NCI-H2107 treated with DMSO at 0.1 percent for 48 hours (cell line): ENCODE measurements at regions not wholly inside any gene's neighbourhood (a gene's known extent, or its start where the extent isn't known, plus 50 kb on each side); places are given as distances from the start of the nearest gene placed in this dataset.
"Not testable (repeated sequence)": the region's sequence is repeated elsewhere in the genome, so short reads cannot be mapped to it uniquely, and the experiment has no call there.

Experiments used
- DNase-seq: peaks from one replicate; lab custom pipeline; 2025; ENCODE audit not compliant: unreplicated experiment; lab: John Stamatoyannopoulos, UW

DNA sequence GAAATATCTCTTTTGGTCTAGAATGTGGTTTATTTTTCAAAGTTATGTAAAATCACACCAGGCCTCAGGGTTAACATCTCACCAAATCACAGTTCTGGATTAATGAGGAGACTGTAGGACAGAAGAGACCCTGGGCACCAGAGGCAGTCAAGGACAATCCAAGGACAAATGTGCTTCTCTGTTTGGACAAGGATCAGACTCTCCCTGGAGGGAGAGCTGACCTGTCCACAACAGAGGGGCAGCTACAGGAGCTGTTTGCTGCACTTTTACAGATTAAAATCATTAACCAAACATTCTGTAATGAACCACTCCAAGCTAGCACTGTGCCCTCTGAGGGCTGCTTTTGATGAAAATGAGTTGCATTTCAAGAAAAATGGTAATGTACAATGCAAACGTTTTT lies 690.6 kb upstream of the SLC8A1 start:
- DNase-seq = no peak

DNA sequence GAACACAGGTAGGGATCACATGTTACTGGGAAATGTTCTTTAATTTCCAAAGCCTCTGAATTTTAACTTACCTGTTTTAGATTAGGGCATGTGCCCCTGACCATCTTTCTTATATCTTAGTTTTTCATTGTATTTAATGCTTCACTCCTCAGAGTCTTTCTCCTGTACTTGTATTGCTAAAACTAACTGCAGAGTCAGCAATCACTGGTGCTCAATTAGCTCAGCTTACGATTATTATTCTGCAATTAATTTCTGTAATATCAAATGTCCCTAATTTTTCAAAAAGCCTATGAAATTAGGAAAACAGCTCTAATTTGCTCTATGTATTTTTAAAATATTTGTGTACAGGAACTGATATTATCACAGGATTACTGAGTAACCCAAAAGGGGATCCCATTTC lies 693.2 kb upstream of the SLC8A1 start:
- no peak for DNase-seq

DNA sequence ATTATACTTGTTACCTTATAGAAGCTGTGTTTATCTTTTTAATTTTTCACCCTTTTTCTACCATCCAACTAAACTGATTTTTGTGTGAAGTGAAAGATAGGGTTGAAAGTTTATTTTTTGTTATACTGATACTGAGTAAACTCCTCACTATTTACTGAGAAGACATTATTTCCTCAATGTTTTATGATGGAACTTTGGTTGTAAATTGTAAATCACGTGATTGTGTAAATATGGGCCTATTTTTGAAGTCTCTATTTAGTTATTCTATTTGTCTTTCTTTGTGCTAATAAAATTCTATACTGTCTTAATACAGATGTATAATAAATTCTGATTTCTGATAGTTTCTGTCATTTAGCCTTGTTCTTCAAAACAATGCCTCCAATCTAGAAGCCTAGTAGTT lies 697.2 kb upstream of the SLC8A1 start:
- DNase-seq = no peak

DNA sequence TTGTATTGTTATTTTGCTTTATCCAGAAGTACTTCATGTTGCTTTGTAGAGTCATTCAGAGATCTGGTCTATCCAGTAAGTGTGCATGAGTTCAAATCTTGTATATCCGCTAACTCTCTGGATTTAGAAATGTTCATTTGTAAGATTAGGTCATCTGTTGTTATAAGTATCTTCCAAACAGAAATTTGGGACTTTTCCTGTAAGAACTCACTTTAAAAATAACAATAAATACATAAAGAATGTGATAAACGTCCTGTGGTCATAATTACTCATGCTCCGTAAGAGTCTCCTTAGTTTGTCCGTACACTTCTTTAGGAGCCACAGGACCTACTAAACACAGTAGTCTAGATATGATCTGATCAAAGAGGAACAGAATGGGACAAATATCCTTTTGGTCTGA lies 699.9 kb upstream of the SLC8A1 start:
- DNase-seq = no peak

DNA sequence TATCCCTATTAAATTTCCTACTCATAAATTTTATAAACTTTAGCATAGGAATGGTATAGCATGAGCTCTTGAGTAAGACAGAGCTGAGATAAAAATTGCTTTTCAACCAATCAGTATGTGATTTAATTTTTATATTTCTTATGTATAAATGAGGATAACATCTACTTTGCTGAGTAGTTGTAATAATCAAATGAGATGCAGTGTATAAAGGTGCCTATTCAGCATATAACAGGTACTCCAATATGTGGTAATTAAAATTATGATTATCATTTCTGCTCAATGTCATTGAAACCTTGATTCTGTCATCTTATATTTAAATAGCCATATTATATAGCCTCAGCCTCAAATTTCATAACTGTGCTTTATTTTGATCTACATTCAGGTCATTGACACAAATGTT lies 700.4 kb upstream of the SLC8A1 start:
- no peak for DNase-seq

DNA sequence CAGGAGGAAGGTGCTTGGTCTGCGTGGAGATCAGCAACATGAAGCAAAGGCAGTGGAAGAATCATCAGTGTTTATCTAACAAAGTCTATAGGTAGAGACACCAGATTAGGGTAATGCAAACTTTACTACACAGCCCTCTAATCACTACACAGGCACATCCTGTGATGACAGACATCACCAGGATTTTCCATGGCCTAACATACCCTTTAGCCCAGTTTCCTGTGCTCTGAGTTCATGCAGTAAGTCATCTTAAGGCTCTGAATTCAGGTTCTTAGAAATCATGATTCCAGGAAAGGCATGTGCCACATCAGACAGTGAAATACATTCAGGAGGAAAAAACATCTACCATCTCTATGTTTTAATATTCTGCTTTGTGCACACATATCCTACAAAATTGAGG lies 708.5 kb upstream of the SLC8A1 start:
- no peak for DNase-seq

DNA sequence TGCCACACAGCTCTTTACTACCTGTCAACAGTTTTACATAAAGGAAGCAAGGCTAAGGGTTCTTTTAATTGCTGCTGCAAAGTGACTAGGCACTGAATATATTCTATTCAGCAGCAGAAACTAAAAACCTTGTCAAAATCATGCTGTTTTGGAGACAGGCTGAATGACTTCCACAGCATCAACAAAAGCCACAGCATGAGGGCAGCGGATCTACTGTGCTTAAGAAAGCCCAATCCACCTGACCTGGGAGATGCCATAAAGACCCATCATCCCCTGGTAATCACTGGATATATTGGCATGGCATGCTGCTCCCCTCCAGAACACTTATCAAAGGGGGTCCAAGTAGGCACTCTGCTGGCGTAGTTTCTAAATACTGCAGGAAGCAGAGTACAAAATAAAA lies 715.1 kb upstream of the SLC8A1 start:
- DNase-seq = no peak

DNA sequence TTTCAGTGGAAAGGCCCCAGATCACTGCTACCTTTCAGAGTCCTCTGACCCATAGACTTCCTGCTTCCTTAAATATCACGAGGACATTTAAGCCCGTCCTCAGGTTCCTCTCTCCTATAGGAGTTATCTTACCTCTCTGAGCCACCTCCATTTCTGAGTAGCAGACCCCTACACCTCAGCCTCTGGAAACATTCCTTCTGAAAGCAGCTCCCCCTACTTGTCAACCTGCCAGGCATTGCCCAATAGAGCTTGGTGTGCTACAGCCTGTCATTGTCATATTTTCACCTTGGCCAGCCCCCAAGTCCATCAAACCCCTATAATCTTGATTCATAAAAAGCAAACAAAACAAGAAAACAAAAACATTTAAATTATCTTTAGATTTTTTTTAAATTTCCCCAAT lies 717.9 kb upstream of the SLC8A1 start:
- no peak for DNase-seq

DNA sequence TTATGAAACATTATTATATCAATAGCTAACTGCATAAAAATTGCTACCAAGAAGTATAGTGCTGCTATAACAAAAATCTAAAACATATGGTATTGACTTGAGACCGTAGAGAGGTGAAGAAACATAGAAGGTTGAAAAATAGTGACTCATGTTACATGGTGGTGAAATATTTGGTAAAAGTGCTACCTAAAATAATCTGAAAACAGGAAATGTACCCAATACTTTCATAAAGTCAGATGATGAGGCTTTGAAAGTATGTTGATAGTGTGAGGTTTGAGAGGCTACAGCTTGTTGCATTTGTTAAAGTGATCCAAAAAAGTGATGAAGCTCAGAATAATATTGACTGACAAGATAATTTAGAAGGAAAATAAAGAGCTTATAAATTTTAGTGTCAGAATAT lies 718.7 kb upstream of the SLC8A1 start:
- no peak for DNase-seq

DNA sequence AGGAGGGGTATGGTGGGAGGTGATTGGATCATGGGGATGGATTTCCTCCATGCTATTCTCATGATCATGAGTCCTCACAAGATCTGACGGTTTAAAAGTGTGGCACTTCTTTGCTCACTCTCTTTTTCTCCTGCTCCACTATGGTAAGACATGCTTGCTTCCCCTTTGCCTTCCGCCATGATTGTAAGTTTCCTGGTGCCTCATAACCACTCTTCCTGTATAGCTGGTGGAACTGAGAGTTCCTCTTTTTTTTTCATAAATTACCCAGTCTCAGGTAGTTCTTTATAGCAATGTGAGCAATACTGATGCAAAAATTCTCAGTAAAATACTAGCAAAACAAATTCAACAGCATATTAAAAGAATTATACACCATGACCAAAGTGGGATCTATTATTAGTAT lies 728.5 kb upstream of the SLC8A1 start:
- DNase-seq = no peak

DNA sequence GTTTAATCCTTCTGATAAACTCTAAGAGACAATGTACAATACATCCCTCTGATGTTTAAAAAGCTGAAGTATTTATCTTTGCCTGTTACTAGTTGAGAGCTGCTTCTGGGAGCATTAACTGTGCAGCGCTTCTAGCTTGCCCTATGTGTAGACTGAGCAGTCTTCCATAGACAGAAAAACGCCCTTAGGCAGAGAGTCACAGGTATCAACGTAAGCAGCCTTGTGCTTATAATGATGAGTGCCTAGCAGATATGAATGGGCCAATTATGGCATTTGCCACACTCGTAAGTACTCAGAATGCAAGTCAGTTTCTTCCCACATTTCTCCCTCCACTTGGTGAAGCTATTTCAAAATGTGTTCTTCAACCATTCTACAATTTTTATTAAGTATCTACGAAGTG lies 731.1 kb upstream of the SLC8A1 start:
- no peak for DNase-seq

DNA sequence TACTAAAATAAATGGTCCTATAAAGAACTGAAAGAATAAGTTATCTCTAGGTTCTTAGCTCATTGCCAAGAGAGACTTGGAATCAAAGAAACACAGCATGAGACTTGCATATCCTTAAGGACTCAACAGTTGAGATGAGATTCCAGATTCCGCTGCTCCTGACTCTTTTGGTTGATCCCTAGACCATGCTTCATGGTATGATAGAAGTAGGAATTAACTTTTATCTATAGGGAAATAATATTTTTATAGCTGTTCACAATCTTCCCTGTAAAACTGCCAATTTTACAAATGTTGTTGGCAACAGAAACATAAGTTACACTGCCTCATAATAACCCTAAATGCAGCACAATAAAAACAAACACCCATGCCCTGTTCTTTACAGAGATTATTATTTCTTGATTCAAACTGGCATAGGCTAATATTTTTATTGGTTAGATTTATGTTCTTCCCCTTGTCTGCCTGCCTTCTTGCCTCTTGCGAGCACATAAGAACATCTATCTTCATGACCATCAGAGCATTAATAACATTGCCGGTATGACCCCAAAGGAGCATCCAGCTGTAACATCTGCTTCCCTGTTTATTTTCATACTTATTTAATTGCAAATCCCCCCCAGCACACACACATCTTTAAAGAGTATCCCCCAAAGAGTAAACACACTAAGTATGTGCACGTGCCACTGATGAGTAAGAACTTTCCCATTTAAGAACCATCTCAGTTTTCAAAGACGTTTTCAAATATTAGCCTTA lies 735.7 kb upstream of the SLC8A1 start:
- no peak for DNase-seq

DNA sequence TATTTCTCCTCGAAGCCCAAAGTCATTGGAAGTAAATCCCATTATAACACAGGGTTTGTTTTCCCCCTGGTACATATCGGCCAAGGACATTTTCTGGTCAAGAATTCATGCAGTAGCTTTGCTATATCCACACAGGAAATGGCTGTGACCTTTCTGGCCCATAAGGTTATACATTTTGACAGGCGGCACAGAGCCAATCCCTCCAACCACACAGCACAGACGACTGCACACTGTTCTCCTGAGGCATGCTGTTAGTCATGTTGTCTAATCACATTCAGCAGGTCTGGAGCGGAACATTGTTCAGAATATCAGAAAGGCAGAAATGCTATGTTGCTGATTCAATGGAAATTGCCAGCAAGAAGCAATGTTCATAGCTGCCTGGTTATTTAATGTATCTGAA lies 742.3 kb upstream of the SLC8A1 start:
- no peak for DNase-seq

DNA sequence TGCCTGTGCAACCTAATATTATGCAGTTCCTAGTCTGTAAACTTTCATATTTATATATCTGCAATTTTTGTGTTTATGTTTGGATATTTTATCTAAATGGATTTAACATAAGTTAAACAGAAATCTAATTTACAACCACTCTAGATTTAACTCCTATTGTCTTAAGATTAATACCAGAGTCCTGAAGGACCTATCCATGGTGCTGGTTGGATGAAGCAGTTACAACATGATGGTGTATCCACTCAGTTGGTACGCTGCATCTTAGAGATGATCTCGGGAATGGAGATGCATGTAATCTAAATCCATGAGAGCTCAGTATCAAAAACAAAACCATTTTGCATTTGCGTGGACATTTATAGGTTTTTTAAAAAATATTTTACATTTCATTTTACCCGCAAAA lies 745.9 kb upstream of the SLC8A1 start:
- no peak for DNase-seq

DNA sequence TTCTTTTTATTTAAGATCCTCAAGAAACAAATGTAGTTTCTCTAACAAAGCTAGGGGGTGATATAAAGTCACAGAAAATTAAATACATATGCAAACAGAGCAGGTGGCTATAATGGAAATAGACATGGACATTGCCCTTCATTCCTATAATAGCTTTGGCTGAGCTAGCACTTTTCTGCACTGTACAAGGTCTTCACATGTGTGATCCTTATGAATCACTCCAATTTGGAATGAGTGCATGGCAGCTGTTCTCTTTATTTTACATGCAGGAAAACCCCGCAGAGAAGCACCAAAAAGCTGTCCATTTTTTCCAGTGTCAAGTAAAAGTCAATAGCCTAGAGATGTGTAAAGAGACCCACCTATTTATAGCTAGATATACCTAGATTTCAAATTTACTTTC lies 747.4 kb upstream of the SLC8A1 start:
- DNase-seq = no peak

DNA sequence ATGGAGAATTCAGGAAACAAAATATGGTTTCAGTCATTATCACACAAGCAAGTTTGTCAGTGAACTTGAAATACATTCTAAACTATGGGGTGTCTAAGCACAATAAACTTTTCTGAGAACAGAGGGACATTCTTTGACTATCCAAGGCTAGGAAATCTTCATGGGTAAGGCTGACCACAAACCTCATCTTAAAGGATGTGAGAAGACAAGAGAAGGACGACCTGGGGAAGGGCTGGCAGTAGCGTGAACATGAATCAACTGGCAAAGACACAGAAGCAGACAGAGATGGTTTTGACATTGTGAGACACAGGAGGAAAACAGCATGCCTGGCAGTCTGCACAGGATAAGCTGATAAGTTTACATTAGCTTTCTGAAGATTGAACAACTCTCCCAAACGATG lies 752.4 kb upstream of the SLC8A1 start:
- DNase-seq = no peak

DNA sequence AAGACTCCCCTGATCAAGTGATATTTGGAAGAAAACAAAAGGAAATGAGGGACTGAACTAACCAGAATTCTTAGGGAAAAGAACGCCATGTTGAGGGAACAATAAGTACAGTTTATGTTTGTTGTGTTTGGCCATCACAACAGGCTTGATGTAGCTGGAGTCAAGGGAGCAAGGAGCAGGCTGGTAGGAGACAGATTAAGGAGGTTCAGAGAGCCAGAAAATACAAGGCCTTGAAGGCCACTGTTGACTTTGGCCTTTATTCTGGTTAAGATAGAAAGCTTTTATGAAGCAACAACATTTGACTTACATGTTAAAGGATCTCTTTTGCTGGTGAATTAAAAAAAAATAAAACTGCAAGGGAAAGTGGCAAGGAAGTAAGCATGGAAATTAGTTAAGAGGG lies 754.1 kb upstream of the SLC8A1 start:
- no peak for DNase-seq

DNA sequence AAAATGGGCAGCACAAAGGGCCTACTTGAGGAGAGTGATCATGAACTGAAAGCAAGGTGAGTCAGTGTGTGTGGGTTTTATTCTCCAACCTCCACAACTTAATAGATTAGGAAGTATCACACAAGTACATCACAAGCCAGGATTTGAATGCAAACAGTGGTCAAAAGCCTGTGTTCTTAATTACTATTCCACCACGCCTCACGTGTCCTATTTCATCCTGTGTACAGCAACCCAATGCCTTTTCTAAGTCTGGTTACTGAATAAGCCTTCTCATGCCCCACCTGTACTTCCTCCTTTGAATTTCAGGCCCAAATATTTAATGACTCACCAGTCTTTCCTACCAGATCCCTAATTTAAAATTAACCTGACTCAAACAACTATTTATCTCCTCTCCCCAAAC lies 755.7 kb upstream of the SLC8A1 start:
- no peak for DNase-seq

DNA sequence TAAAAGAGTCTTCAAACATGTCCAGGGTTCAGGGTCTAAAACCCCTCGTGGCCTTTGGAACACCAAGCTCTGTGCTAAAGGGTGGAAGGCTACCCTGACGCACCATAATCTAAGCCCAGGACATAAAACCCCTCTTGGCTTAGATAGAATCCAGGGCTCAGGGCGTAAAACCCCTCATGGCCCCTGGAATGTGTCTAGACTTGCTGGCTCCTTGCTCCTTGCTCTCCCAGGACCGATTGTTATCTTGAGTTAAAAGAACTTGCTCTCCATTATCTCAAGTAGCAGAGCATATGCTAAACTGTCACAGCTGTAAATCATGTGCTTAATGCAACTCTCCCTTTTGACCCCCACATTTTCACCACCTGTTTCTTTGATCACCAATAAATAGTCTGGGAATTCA lies 758.1 kb upstream of the SLC8A1 start:
- not testable (repeated sequence) for DNase-seq

DNA sequence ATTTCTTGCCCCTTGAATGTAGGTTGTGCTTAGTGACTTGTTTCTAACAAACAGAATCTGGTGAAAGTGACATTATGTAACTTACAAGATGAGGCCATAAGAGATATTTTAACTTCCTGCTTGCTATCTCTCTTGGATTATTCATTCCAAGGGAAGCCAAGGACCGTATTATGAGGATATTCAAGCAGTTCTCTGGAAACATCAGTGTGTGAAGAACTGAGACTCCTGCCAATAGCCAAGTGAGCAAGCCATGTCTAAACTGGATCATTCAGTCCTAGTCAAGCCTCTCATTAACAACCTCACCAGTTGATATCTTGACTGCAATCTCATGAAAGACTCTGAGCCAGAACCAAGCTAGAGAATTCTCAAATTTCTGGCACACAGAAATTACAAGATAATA lies 765.1 kb upstream of the SLC8A1 start:
- DNase-seq = no peak

DNA sequence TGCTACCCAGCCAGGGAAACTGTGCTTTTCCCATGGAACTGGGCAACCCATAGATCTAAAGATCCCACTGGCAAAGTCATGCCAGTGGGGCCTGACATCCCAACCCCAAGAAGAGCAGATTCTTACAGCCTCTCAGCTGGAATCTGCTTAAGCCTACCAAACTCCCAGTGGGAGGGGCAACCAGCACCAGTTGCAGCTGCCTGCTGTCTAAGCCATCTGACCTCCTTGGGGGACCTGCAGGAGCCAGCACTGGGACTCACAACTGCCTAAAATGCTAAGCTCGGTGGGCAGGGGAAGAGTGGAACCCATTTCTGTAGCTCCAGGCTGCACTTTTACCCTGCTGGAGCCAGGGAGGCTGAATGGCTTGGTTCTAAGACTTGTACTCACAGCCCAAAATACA lies 770.7 kb upstream of the SLC8A1 start:
- no peak for DNase-seq

DNA sequence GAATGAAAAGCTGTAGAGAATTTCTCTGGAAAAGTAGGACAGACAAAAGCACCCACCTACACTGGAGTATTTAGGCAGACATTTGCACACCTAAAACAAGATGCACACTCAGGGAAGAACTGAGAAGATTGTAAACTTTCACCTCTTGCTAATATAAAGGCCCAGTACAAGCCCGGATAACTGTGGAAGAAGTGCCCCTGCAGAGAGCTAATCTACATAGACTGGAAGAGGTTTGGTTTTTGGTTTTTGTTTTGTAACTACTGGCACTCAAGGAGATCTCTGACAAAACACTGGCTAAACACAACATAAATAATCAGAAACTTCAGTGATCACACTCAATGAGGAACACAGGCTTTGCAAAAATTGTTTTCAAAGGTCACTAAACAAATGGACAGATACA lies 782.2 kb upstream of the SLC8A1 start:
- no peak for DNase-seq

DNA sequence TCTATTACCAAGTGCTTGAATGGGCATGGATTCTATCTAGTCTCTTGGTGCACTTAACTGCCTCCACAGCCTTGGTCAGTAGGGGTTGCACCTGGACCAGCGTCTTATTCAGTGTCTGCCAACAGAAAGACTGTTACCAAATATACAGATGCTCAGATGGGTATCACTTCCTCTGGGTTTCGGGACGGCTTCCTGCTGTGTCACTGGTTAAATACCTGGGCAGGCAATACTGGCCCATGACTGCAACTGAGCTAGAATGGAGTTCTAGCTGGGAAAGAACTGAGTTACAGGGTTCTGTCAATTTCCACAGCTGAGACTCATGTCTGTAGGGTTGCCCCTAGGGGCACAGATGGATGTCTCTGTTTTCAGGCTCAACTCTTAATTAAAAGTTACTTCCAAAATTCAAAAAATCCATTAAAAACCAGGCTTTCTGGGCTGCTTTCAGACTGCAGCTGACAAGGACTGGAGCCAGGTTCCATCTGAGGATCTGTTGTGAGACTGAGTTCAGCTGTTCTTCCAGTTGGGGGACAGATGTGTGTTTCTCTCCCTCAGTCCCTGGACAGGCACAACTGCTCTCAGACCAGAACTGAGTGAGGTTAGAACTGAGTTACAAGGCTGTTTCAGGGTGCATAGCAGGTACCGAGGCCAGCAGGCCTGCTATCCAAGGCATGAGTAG lies 789.6 kb upstream of the SLC8A1 start:
- no peak for DNase-seq
